SU-DHL-6 (cell line): ENCODE measurements at regions not wholly inside any gene's neighbourhood (a gene's known extent, or its start where the extent isn't known, plus 50 kb on each side); places are given as distances from the start of the nearest gene placed in this dataset.

ENCODE experiments used
- EZH2phosphoT487 ChIP-seq: fragments of 200-600 bp; sonication (generic), shearing (Covaris generic); conservative IDR thresholded peaks from 2 replicates; pipeline ENCODE4 v1.6.1; 2018; ENCODE audit warnings: mild to moderate bottlenecking, antibody characterized with exemption, low read length, moderate library complexity, mixed read lengths
- TF ChIP-seq, protein P1 (sequence below): fragments of 200-600 bp; sonication (generic); IDR thresholded peaks from one replicate; pipeline ENCODE4 v1.5.1; 2017; ENCODE audit warnings: antibody characterized with exemption, mild to moderate bottlenecking, low read length, moderate library complexity; ENCODE audit not compliant: insufficient read depth, poor library complexity, severe bottlenecking

- TF ChIP-seq, protein P1, sequence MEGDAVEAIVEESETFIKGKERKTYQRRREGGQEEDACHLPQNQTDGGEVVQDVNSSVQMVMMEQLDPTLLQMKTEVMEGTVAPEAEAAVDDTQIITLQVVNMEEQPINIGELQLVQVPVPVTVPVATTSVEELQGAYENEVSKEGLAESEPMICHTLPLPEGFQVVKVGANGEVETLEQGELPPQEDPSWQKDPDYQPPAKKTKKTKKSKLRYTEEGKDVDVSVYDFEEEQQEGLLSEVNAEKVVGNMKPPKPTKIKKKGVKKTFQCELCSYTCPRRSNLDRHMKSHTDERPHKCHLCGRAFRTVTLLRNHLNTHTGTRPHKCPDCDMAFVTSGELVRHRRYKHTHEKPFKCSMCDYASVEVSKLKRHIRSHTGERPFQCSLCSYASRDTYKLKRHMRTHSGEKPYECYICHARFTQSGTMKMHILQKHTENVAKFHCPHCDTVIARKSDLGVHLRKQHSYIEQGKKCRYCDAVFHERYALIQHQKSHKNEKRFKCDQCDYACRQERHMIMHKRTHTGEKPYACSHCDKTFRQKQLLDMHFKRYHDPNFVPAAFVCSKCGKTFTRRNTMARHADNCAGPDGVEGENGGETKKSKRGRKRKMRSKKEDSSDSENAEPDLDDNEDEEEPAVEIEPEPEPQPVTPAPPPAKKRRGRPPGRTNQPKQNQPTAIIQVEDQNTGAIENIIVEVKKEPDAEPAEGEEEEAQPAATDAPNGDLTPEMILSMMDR, result no peak
- no peak for TF ChIP-seq EZH2phosphoT487
These were observed 113.6 kb upstream of the ZMIZ1 start for GRCh38 chr10:78955206-78955605.
